ENCODE measurements at regions not wholly inside any gene's neighbourhood (a gene's known extent, or its start where the extent isn't known, plus 50 kb on each side); places are given as distances from the start of the nearest gene placed in this dataset.
"Not testable (repeated sequence)": the region's sequence is repeated elsewhere in the genome, so short reads cannot be mapped to it uniquely, and the experiment has no call there.

DNA sequence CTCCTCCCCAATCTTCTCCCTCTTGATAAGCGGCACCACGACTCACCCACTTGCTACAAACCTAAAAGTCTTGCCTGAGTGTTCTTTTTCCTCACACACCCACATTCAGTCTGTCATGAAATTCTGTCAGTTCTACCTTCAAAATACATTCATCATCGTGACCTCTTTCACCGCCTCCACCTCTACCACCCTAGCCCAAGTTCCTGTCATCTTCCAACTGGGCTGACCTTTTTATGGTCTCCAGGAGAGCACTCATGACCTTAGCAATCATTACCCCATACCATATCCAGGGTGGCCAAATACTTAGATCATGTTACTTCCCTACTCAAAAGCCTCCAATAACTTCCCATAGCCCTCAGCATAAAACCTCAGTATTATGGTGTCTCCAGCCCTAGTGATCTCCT, 110.4 kb upstream of the TSC22D1 start:
- Histone ChIP-seq H3K27ac (ENCODE audit: low read length) (no peak overlapping the region), H3K9me2 (replicated peaks; ENCODE audit: insufficient read depth, low read length) (no peaks in the 10 kb centered on the region), H3K9ac (ENCODE audit: low read length) (no peak overlapping the region), H3F3A (ENCODE audit: insufficient read depth, low read length) (no peaks in the 10 kb centered on the region), H4K20me1 (ENCODE audit: insufficient read depth, low read length) (no peaks in the 10 kb centered on the region), H3K4me2 (ENCODE audit: low read depth, low read length) (no peak overlapping the region), H3K9me3 (replicated peaks; ENCODE audit: insufficient read depth, low read length) (no peaks in the 10 kb centered on the region), H3K4me3 (ENCODE audit: low read length) (no peak overlapping the region), H3K79me2 (ENCODE audit: low read length) (no peaks in the 10 kb centered on the region), H3K27me3 (replicated peaks; ENCODE audit: insufficient read depth, low read length) (no peaks in the 10 kb centered on the region), H3K4me1 (ENCODE audit: low read length) (no peaks in the 10 kb centered on the region), H2AFZ (ENCODE audit: low read length) (no peak overlapping the region), H3K36me3 (replicated peaks; ENCODE audit: insufficient read depth, low read length) (no peaks in the 10 kb centered on the region)
- TF ChIP-seq, protein P1, sequence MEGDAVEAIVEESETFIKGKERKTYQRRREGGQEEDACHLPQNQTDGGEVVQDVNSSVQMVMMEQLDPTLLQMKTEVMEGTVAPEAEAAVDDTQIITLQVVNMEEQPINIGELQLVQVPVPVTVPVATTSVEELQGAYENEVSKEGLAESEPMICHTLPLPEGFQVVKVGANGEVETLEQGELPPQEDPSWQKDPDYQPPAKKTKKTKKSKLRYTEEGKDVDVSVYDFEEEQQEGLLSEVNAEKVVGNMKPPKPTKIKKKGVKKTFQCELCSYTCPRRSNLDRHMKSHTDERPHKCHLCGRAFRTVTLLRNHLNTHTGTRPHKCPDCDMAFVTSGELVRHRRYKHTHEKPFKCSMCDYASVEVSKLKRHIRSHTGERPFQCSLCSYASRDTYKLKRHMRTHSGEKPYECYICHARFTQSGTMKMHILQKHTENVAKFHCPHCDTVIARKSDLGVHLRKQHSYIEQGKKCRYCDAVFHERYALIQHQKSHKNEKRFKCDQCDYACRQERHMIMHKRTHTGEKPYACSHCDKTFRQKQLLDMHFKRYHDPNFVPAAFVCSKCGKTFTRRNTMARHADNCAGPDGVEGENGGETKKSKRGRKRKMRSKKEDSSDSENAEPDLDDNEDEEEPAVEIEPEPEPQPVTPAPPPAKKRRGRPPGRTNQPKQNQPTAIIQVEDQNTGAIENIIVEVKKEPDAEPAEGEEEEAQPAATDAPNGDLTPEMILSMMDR (IDR thresholded peaks at IDR 0.05; ENCODE audit: low read length), result no peak
- TF ChIP-seq EZH2phosphoT487 (IDR thresholded peaks at IDR 0.05; ENCODE audit: low read length), result no peak
- TF ChIP-seq EZH2 (optimal IDR thresholded peaks at IDR 0.05; ENCODE audit: low read depth, low read length), result no peak
- DNase-seq, result no peak

DNA sequence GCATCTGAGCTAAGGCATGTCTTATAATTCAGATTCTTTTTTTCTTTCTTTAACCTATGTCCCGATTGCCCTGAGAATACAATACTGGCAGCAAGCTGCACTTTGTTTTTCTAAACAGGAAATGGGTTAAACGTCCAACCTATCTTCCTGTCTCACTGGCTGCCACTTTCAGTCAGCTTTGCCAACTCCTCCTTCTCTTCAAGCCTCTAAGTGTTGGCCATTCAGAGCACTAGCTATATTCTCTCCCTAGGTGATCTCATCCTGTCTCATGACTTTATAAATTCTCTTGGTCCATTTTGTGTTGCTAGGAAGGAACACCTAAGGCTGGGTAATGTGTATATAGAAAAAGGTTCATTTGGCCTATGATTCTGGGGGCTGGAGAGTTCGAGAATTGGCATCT, 109.5 kb upstream of the TSC22D1 start:
- H3K4me1 ChIP-seq (ENCODE audit: low read length), result no peaks in the 10 kb centered on the region
- TF ChIP-seq, protein P1 (IDR thresholded peaks at IDR 0.05; ENCODE audit: low read length), result no peak
- TF ChIP-seq EZH2 (optimal IDR thresholded peaks at IDR 0.05; ENCODE audit: low read depth, low read length), result no peak
- no peak for TF ChIP-seq EZH2phosphoT487 (IDR thresholded peaks at IDR 0.05; ENCODE audit: low read length)

DNA sequence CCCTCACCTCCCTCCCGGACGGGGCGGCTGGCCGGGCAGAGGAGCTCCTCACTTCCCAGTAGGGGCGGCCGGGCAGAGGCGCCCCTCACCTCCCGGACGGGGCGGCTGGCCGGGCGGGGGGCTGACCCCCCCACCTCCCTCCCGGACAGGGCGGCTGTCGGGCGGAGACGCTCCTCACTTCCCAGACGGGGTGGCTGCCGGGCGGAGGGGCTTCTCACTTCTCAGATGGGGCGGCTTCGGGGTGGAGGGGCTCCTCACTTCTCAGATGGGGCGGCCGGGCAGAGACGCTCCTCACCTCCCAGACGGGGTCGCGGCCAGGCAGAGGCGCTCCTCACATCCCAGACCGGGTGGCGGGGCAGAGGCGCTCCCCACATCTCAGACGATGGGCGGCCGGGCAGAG, 106.3 kb upstream of the TSC22D1 start:
- H3K9me2 ChIP-seq (replicated peaks; ENCODE audit: insufficient read depth, low read length), result not testable (repeated sequence)

More for the DNA sequence above, 109.5 kb upstream of the TSC22D1 start:
- Histone ChIP-seq H2AFZ (ENCODE audit: low read length) (no peak overlapping the region), H3K4me2 (ENCODE audit: low read depth, low read length) (no peak overlapping the region), H3K79me2 (ENCODE audit: low read length) (no peaks in the 10 kb centered on the region), H3K27me3 (replicated peaks; ENCODE audit: insufficient read depth, low read length) (no peaks in the 10 kb centered on the region), H3K4me3 (ENCODE audit: low read length) (no peak overlapping the region), H3F3A (ENCODE audit: insufficient read depth, low read length) (no peaks in the 10 kb centered on the region), H4K20me1 (ENCODE audit: insufficient read depth, low read length) (no peaks in the 10 kb centered on the region), H3K9me2 (replicated peaks; ENCODE audit: insufficient read depth, low read length) (no peaks in the 10 kb centered on the region), H3K36me3 (replicated peaks; ENCODE audit: insufficient read depth, low read length) (no peaks in the 10 kb centered on the region), H3K9me3 (replicated peaks; ENCODE audit: insufficient read depth, low read length) (no peaks in the 10 kb centered on the region), H3K9ac (ENCODE audit: low read length) (no peak overlapping the region), H3K27ac (ENCODE audit: low read length) (no peak overlapping the region)
- DNase-seq, result peak; percentile 11

DNA sequence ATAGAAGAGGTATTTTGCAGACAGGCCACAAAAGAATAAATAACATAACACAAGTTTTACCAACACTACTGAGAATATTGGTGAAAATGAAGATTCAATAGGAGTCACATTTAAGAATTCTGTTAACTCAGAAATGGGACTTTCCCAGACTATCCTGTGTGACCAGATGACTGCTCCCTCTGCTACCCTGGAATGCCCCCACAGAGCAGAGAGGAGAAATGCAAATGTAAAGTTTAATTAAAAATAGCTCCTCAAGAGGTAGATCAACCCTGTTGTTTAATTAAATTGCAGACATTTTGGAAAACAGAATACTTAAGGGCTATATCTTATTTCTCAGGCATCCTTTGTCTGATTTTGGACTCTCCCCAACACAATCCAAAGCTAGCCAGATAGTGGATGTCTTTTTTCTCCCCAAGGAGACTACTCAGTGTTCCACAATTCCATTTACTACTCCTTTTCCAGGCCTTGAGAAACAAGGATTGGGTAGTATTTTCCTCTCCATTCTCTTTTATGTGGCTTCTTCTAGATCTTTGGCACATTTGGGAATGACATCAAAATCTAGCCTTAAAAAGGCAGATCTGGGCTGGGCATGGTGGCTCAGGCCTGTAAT, 104.7 kb upstream of the TSC22D1 start:
- DNase-seq, result no peak
- no peak overlapping the region for H2AFZ ChIP-seq (ENCODE audit: low read length)
- no peaks in the 10 kb centered on the region for H3F3A ChIP-seq (ENCODE audit: insufficient read depth, low read length)
- no peaks in the 10 kb centered on the region for H3K27me3 ChIP-seq (replicated peaks; ENCODE audit: insufficient read depth, low read length)
- H3K36me3 ChIP-seq (replicated peaks; ENCODE audit: insufficient read depth, low read length), result no peaks in the 10 kb centered on the region
- no peak overlapping the region for H3K4me2 ChIP-seq (ENCODE audit: low read depth, low read length)
- H3K27ac ChIP-seq (ENCODE audit: low read length), result no peak overlapping the region
- H3K9me3 ChIP-seq (replicated peaks; ENCODE audit: insufficient read depth, low read length), result no peaks in the 10 kb centered on the region
- no peaks in the 10 kb centered on the region for H3K4me1 ChIP-seq (ENCODE audit: low read length)
- TF ChIP-seq EZH2 (optimal IDR thresholded peaks at IDR 0.05; ENCODE audit: low read depth, low read length) (no peak), EZH2phosphoT487 (IDR thresholded peaks at IDR 0.05; ENCODE audit: low read length) (no peak)
- TF ChIP-seq, protein P1 (IDR thresholded peaks at IDR 0.05; ENCODE audit: low read length), result no peak
- H4K20me1 ChIP-seq (ENCODE audit: insufficient read depth, low read length), result no peaks in the 10 kb centered on the region
- no peaks in the 10 kb centered on the region for H3K79me2 ChIP-seq (ENCODE audit: low read length)
- no peaks in the 10 kb centered on the region for H3K9me2 ChIP-seq (replicated peaks; ENCODE audit: insufficient read depth, low read length)
- no peak overlapping the region for H3K4me3 ChIP-seq (ENCODE audit: low read length)
- no peak overlapping the region for H3K9ac ChIP-seq (ENCODE audit: low read length)

More for the DNA sequence above, 106.3 kb upstream of the TSC22D1 start:
- not testable (repeated sequence) for H3K4me1 ChIP-seq (ENCODE audit: low read length); H3K27ac ChIP-seq (ENCODE audit: low read length); DNase-seq; H3K4me3 ChIP-seq (ENCODE audit: low read length); H3K9me3 ChIP-seq (replicated peaks; ENCODE audit: insufficient read depth, low read length); H3K9ac ChIP-seq (ENCODE audit: low read length); H2AFZ ChIP-seq (ENCODE audit: low read length); H3K36me3 ChIP-seq (replicated peaks; ENCODE audit: insufficient read depth, low read length); H4K20me1 ChIP-seq (ENCODE audit: insufficient read depth, low read length); H3K79me2 ChIP-seq (ENCODE audit: low read length); H3F3A ChIP-seq (ENCODE audit: insufficient read depth, low read length); H3K4me2 ChIP-seq (ENCODE audit: low read depth, low read length); H3K27me3 ChIP-seq (replicated peaks; ENCODE audit: insufficient read depth, low read length)
